ENCODE measurements at regions not wholly inside any gene's neighbourhood (a gene's known extent, or its start where the extent isn't known, plus 50 kb on each side); places are given as distances from the start of the nearest gene placed in this dataset.
"Not testable (repeated sequence)": the region's sequence is repeated elsewhere in the genome, so short reads cannot be mapped to it uniquely, and the experiment has no call there.

- DNase-seq = no peak
Observed at GRCh38 chr11:69905611-69906452, 86.6 kb upstream of the FGF3 start.

- no peak for DNase-seq
Observed at GRCh38 chr11:69906453-69906907, 87.3 kb upstream of the FGF3 start.

- DNase-seq = no peak
Observed at GRCh38 chr11:69907611-69908010, 88.4 kb upstream of the FGF3 start.

DNA sequence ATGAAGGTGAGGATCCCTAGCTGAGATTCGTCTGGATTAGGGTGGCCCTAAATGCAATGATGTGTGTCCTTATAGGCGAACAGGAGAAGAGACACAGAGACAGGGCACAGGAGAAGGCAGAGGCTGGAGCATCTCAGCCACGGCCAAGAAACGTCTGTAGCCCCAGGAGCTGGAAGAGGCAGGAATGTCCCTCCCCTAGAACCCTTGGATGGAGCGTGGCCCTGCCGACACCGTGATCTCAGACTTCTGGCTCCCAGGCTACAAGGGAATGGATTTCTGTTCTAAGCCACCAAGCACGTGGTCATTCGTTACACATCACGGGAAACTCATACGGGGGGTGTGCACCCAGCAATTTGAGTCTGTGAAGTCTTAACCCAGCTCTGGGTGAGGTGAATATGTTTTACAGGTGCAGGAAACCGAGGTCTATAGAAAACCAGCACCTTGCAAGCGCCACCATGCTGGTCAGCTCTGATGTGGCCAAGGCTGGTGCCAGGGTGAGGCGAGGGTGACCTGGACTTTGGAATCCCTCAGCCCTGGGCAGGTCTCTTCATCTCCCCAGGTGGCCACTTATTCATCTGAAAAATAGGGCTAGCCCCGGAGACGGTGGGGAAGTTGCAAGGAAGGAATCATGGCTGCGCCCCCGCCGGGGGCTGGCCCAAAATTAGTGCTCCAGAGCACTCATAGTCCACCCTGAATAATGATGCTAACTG, 89.5 kb upstream of the FGF3 start:
- no peak for DNase-seq

GRCh38 chr11:69909561-69910518, 90.6 kb upstream of the FGF3 start:
- no peak for DNase-seq

DNA sequence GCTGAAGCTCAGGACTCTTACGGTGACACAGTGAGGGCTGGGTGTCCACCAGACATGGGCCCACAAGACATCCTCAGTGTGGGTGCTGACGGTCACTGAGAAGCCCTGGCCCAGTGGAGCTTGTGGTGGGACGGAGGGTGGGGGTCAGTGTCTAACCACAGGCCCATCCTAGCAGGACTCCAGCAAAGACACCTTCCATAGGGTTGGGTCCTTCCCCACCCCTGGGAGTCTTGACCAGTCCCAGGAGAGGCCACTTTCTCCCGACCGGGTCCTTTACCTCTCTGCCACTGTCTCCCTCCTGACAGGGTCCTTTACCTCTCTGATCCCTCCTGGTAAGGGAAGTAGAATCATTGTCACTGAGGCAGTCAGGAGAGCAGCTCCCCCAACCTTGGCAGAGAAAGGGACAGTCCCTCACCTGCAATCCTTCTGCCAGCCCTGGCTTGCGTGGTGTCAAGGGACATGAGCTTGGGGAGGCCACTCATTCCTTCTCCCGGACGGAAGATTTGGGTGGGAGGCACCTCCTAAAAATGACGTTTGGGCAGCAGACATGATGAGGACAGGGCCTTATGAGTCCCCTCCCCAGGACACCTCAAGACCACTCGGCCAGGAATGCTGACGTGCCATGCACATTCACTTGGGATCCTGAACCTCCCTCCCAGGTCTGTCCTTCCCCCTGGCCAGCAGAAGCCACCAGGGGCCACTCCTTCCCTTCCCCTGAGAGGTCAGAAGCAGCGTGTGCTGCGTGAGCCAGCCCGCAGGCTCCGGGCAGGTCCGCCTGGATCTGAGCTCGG, 91.5 kb upstream of the FGF3 start:
- no peak for DNase-seq

GRCh38 chr11:69911310-69912160, 92.3 kb upstream of the FGF3 start:
- DNase-seq = no peak

DNA sequence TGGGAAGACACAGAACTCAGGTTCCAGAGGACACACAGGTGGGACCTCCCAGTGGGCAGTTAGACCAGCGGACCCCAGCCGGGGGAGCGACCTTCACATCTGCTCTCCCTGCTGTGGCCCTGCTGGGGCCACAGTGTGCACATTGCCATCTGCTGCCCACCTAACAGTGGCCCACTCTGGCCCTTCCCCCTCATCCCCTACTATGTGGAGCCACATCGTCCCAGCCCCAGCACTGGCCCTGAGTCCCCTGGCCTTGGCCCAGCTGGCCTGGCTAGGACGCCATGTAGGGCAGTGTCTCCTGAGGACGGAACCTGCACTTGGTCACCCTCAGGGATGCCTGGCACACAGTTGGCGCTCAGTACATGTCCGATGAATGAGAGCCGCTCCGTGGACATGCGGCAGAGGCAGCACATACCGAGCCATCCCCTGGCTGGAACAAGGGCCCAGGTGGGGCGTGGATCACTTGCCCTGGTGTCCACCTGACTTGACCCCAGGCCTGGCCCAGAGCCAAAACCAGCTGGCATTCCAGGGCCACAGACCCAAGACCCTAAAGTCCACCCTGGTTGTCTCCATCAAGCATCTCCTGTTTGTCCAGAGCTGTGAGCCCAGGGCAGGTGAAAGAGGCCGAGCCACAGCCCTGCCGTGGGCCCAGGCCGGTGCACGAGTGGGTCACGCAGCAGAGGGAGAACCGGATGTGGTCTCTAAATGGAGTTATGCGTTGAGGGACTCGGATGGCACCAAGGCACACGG, 93.1 kb upstream of the FGF3 start:
- DNase-seq = no peak

DNA sequence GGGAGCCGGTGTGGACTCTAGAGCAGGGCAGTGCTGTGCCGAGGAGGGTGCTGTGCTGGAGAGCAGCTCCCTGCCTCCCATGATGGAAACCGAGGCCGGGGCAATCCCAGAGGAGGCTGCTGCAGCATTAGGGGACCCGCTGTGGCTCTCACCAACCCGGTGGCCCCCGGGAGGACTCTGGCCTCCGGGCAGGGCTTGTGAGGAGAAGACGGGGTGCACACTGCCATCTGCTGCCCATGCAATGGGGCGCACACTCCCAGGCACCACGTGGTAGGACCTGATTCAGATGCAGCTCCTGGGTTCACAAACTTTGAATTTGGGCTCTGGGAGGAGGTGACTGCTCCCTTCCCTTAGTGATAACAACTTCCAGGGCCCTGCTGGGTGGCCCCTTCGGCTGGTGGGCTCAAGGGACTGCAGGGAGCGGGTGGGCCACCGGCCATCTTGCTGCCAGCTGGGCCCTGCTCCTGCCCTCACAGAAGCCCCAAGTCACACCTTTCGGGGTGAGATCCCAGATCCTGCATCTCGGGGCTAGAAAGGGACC, 93.8 kb upstream of the FGF3 start:
- DNase-seq = no peak

DNA sequence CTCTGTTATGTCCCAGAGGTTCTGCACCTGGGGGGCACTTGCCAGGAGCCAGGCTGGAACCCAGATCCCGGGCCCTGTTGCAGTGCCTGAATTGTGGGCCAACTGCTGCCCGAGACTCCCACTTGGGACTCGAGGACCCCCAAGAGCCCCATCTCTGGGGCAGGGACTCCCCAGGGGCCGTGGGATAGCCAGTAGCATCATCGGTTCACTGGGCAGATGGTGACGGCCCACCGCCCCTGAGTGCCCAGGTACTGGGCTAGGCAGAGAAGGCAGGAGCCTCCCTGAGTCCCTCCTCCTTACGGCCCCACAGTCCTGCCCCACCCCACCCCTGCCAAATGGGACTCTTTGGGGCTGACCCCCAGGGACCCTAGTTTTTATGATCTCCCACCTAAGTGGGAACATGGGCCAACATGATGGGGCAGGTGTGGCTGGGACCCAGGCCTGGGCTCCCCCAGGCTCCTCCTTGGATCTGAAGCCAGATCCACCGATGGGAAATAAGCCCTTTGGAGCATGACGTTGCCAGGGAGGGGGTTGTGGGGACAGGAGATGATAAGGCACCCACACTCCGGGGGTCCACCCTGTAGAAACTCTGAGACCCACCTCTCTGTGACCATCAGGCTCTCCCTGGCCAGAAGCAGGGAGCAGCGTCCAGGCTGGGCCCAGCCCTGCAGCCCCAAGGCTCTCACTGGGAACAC, 94.5 kb upstream of the FGF3 start:
- no peak for DNase-seq

DNA sequence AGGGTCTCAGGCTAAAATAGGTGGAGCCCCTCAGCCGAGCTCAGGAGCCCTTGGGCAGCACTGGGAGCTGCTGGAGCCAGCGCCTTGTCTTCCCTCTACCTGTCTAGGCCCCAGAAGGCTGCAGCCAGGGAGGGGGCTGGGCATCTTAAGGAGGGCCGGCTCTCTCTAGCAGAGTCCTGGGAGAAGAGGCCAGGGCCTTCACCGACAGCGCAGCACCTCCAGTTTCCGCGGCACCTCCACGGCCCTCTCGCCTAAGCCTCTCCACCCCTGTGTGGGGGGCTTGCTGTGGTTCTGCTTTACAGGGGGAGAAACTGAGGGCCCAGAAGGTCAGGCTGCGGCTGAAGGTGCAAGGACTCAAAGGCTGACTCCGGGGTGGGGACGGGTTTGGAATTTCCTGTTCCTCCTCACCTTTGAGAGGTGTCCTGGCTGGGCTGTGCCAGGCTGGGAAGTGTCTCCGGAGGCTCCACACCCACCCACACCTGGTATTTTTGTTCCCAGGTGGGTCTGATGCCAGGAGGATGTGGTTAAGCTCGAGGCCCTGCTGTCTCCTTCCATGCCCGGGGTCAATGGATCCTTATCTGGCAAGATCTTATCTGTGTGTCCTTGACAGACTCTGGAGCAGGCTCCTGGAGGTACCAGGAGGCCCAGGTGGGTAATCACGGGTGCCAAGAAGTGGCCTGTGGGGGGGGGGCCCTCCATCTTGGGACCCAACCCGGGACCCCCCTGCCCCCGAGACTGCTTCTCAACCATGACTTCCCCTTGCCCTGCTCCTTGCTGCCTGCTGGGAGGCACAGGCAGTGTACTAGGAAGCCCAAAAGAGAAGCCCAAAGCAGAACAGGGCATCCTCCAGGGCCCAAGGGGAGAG, 95.3 kb upstream of the FGF3 start:
- DNase-seq = no peak

DNA sequence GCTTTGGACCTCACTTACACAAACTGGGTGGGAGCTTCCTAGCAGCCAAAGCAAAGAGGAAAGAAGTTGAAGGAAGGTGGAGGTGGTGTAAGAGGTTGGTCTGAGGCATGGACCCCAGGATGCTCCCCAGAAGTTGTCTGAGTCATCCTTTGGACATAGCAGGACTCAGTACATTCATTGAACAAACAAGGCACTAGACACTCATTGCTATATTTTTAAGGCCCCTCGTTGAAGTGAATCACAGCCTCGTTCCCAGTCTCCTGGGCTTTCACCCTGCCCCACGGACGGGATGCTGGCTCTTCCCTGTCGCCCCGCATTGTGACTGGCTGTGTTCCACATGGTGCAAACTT, 95.9 kb upstream of the FGF3 start:
- no peak for DNase-seq

DNA sequence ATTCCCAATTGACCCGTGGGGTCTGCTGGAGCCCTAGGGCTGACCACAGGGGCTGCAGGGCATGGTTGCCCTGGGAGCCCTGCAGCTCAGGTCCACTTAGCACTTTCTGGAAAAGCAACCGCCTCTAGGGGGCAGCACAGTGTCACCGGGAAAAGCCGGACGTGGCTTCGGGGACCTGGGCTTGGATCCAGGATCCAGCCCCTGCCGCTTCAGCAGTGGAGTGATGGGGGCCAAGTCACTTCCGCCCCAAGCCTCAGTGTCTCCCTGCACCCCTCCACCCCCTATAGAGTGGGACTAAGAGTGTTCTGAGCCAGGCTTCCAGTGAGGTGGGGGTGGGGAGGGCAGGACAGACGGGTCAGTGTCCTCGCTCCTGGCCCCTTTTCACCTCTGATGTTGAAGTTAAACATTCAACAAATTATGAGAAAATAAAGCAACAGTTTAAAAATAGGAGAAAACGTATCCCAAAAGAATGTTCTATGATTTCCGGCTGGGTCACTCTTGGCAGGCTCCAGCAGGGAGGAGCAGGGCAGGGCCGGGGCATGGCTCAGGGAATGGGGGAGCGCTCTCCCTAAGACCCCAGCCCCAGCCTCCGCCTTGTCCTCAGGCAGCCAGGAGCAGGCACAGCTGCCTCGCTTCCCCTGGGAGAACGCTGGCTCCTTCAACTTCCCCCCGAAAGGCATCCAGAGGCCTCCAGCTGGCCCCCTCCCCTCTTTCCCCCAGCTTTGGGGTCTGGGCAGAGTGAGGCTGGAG, 96.5 kb upstream of the FGF3 start:
- DNase-seq = peak; percentile 3

GRCh38 chr11:69916251-69916649, 97.0 kb upstream of the FGF3 start:
- DNase-seq = not testable (repeated sequence)

GRCh38 chr11:69916806-69917387, 97.7 kb upstream of the FGF3 start:
- no peak for DNase-seq

GRCh38 chr11:69917529-69917928, 98.3 kb upstream of the FGF3 start:
- no peak for DNase-seq

DNA sequence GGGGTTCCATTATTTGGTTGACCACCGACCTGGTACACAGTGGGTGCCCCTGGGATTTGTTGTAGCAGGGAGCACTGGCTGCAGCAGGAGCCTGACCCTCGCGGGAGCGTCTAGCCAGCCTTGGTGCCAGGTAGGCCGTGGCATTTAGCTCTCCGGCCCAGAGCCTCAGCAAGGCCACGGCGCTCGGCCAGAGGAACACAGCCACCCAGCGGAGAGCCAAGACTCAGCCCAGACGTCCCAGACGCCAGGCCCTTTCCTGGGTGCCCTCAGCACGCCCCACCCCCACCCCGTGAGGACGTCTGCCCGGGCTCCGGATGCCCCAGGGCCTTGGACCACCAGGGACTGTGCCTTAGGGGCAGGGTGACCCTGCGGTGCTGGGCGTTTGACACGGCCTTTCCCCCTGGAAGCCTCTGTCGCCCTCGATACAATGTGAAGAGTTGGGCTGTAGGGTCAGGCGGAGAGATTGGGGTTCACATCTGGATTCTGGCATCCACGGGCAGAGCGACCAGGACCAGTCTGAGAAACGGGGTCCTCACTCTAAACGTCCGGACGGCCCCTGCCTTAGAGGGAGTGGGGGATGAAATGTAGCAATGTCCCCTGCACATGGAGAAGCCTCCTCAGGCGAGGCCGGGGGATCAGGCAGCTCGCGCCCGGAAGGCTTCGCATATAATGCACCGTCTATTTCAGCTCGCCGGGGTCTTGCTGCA, 99.2 kb upstream of the FGF3 start:
- DNase-seq = no peak

All from midbrain (tissue), 1 donor.